Stimulated activated CD4-positive, alpha-beta T cell treated with anti-CD3 and anti-CD28 coated beads, Interleukin-12 subunit alpha, Interleukin-12 subunit beta, amount 100 ng/mL, for 4 hours (primary cell): ENCODE measurements at regions not wholly inside any gene's neighbourhood (a gene's known extent, or its start where the extent isn't known, plus 50 kb on each side); places are given as distances from the start of the nearest gene placed in this dataset.
"Not testable (repeated sequence)": the region's sequence is repeated elsewhere in the genome, so short reads cannot be mapped to it uniquely, and the experiment has no call there.

ENCODE experiments used
- DNase-seq: peaks from one replicate; pipeline ENCODE4 v3.0.0-alpha.2; 2020

DNA sequence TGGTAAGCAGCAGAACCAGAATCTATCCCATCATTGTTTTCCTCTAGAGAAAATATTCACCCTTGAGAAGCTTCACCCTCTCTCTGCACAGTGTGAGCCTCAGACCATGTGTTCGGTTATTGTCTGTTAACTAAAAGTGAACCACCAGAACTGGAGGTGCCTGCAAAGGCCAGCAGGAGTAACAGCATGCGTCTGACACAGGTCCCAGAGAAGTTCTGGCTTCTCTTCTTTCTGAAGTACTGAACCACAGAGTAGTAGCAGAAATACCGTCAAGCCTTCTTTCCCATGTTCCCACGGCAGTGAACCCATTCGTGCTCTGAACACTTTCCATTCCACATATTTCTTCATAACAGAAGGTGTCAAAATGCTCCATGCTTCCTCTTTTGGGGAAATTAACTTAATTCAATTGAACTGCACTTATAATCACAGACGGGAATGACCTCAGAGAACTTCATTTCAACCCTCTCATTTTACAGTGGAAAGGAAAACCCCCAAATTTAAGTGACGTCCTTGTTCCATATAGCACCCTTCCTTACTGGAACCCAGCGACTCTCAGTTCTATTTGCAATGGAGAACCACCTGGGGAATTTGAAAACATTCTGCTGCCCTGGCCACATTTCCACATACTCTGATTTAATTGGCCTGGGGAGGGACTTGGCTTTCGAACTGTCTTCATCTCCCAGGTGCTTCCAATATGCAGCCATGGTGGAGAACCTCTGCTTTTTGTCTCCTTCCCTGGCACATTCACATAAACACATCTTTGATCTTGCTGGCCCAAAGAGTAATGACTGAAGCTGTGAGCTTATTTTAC is 519.1 kb downstream of the RNF144A start:
- DNase-seq: no peak

DNA sequence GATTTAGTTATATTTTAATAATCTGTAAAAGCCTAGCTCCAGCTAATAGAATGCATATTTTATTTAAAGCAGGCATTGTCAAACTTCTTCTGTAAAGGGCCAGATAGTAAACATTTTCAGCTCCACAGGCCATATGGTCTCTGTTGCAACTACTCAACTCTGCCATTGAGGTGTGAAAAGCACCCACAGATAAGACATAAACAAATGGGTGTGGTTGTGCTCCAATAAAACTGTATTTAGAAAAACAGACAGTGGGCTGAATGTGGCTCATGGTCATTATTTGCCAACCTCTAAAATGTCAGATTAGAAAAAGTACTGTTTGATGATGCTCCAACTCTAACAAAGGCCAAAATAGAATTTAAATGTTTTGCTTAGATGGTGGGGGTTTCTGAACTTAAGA is 519.9 kb downstream of the RNF144A start:
- DNase-seq: no peak

DNA sequence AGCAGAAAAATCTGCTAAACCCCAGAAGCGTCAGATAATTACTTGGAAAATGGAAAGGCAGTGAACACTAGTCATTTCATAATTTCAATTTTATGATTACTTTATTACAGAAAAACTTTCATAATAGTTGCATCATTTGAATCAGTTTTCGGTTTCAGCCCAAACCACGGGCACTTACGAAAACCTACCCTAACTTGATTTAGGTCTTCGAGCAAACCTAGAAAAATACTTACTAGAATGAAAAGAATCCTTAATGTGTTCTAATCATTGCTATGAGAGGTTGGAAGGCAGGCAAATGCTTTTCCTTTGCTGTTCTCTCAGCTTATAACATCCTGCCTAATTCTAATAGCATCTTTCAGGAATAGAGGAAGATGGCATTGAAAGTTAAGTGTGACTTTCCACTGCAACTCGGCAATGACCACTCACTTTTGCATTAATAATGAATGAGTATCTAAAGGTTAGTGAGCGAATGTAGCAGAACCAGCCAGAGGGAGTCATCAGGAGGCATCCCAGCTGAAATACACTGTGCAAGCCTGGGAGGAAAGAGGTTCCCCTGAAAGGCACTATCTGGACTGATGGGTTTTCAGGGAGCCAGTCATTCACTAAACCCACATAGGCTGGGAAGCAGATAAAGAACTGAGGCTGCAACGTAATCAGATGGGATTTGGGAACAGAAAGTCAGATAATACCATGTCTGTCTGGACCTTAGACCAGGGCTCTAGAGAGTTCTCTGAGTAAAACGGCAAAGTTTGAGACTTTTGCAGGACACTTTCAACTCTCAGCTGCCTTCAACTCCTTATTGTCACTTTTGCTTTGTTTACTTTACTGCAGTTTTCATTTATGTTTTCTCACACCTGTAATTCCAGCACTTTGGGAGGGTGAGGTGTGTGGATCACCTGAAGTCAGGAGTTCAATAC is 520.8 kb downstream of the RNF144A start:
- DNase-seq: no peak

DNA sequence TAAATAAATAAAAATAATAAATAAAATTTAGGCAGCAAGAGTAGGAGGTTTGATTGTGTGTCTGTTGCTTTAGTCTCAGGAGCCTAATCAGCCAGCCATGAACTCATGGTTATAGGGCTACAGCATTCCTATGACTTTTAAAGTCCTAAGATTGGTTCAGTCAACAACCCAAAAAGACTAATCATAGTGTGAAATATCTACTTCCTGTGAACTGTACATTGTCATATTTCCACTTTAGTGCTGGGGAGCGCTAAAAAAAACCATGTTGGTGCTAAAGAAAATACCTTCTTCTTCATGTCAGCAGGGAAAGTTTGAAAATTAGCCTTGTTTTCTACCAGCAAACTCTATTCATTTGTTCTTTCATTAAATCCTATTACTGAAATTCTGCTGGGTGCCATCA is 521.6 kb downstream of the RNF144A start:
- DNase-seq: no peak

DNA sequence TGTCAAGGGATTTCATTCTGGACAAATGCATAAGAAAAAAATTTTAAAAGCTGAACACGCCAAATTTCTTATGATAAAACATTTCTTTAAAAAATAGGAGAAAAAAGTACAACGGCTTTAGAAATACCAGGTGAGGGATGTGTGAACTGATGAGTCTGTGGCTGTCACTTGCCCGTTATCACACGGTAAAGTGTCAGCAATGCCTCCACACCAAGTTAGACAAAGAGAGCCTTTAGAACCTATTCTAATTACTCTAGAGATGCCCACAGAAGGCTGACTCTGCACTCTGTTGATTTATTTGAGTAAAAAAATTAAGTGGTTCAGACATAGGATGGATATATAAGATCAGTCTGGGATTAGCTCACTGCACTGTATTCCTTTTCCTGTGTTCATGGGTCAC is 523.8 kb downstream of the RNF144A start:
- DNase-seq: no peak

DNA sequence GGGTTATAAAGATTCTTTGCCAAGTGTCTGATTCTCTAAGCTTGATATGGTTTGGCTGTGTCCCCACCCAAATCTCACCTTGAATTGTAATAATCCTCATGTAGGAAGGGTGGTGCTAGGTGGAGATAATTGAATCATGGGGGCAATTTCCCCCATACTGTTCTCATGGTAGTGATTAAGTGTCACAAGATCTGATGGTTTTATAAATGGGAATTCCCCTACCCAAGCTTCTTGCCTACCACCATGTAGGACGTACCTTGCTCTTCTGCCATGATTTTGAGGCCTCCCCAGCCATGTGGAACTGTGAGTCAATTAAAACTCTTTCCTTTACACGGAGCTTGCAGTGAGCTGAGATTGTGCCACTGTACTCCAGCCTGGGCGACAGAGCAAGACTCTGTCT is 524.6 kb downstream of the RNF144A start:
- DNase-seq: not testable (repeated sequence)

DNA sequence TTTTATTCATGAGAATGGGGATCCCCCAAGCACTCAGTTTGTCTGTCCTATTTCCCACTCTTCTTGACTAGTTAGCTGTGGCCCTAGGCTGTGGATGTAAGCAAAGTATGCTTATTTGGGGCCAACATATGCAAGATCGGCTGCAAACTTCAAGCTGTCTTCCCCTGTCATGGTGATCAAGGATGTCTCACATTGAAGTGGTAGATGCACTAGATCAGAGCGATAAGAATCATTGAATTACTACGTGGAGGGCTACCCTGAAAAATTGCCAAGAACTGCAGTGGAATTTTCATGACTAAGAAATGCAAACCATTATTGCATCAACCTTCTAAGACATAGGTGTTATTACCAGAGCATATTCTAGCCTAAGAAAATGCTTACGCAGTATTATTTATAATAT is 527.4 kb downstream of the RNF144A start:
- no peak for DNase-seq

DNA sequence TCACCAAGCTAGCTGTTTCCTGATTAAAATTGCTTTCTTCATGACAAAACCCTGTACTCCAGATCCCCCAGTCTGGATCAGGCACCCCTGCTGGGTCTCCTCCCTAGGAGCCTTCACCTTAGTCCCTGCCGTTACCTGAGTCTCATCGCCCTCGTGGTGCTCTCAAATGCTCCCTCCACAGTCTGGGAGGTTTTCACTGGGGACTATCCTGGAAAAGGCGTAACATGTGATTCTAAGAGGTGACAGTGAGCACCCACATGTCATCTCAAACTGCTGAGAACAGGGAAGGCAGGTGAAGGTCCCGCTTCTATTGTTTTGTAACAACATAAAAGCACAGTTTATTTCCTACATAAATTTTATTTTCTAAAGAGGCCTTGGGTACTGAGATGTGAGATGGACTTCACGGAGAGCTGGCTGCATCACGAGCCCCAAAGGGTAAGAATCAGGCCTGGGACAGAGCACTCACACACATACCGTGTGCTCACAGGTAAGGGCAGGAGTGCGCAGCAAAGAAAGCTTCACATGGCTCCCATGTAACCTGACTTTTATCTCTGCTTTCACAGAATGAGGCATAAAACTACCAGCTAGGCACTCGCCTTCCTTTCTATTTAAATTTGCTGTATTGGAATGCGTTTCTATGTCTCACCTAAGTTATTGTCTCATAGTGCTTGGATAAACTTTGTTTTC is 531.5 kb downstream of the RNF144A start:
- DNase-seq: no peak

DNA sequence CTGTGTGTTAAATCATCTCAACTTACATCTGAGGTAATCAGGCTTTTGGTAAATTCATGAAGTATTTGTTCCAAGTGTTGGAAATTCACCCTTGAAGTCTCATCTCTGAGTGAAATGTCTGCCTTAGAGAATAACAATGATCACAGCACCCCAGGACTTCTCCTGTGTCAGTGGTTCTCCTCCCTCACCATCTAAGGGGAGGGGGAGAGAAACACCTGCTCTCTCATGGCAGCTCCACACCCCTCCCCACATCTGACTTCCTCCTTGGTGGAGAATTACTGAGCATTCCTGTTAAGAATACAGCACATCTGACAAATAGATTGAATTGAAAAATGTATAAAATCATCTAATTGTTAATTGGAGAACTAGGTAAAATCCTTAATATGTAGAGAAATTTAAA is 532.1 kb downstream of the RNF144A start:
- DNase-seq: no peak

DNA sequence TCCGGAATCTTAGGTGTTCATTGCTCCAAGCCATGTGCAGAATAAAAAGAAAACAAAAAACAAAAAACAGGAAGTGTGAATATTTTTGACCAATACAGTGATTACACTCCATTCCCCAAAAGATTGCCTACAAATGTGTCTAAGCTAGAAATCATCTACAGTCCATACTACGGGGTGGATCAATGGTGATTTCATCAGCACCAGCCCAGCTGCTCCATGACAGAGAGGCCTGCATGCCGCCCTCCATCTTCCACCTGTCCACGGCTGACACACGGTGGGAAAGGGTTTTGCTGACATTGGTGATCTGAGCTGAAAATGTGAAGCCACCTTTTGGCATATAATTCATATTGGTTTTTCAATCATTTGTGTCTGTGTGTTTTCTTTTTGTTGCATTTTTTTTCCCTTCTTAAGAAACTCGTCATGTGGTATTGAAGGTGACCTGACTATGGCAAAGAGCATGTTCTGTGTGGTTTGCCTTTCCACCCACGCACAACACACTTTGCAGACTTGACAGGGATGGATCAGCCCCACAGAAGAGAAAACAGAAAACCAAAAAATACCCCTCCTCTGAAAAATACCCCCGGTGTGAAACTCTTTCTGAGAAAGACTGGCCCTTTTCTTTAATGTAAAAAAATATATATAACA is 533.1 kb downstream of the RNF144A start:
- no peak for DNase-seq

DNA sequence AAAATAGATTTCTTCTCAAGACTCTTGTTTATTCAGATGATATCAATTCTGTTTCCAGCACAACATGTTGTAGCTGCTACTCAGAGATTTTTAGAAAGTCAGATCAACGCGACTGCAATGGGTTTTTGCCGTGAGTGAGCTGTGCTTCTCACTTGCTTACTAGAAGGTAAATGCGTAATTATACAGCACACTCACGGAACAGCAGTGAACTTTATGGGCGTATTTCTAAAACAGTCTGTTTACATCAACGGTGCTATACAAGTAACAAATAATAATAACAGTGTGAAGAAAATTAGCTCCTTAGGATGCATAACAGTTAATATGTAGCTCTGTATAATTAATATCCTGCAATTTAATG is 533.6 kb downstream of the RNF144A start:
- no peak for DNase-seq

DNA sequence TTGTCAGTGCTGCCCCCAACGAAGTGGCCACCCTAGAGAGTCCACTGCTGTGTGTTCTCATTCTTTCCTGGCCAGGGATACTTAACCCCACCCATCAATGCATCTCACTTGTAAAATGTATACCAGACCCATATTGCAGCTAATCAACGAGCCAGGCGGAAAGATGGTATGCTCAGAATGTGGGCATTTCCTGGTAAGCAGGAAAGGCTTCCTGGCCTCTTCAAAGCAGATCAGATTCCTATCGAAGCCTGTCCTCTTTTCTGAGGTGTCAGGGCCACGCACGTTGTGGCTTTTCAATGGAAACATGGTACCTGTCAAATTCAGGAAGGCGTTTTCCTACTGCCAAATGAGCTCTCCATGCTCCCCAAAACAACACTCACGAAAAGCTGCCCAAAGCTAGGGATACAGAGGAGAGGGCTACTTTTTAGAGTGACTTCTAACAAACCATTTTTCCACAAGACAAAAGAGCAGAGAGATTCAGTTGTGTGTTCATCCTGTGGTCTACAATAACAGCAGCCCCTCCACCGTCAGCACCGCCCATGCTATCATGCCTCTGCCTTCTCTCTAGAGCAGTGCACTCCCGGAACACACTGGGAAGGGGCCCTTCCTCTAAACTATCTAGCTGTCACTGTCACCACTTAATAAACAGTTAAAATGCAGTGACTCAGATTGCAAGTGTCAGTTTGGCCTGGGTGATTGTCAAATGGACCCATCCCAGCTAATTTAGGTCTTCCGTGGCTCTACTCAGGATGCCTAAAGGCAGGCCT is 535.1 kb downstream of the RNF144A start:
- no peak for DNase-seq

DNA sequence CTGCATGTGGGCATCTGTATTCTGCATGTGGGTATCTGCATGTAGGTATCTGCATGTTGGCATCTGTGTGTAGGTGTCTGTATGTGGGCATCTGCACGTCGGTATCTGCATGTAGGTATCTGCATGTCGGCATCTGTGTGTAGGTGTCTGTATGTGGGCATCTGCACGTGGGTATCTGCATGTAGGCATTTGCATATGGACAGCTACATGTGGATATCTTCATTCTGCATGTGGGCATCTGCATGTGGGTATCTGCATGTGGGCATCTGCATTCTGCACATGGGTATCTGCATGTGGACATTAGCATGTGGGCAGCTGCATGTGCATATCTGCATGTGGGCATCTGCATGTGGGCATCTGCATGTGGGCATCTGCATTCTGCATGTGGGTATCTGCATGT is 537.4 kb downstream of the RNF144A start:
- no peak for DNase-seq

DNA sequence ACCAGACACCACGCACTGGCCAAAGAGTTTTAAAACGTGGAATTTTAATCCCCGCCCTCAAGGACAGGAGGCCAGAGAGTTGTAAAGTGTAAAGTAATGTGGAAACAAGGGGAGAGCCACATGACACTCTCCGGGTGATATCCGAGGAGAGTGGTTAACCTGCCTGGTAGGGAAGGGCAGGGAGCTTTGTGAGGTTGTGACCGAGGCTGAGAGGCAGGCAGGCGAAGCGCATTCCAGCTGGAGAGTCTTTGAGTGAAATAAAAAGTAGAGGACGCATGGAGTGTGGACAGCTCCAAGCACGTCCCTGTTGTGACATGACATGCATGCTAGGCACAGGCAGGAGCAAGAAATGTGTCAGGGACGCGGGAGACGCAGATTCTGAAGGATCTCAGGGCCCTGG is 539.5 kb downstream of the RNF144A start:
- no peak for DNase-seq

DNA sequence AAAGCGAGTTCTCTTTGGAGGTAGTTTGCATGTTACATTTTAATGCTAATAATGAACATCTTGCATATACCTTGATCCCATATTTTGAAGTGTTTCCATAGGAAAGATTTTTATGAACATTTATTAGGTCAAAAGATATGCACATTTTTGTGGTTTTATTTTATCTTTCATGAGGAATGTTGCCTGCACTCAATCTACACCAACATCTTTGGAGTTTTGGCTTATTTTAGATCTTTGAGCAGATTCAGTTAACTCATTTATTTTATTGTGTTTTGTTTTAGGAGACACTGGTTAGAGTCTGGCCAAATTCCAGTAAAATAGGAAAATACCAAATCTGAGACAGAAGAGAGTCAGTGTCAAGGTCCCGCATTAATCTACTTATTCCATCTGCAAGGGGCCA is 540.9 kb downstream of the RNF144A start:
- DNase-seq: no peak

DNA sequence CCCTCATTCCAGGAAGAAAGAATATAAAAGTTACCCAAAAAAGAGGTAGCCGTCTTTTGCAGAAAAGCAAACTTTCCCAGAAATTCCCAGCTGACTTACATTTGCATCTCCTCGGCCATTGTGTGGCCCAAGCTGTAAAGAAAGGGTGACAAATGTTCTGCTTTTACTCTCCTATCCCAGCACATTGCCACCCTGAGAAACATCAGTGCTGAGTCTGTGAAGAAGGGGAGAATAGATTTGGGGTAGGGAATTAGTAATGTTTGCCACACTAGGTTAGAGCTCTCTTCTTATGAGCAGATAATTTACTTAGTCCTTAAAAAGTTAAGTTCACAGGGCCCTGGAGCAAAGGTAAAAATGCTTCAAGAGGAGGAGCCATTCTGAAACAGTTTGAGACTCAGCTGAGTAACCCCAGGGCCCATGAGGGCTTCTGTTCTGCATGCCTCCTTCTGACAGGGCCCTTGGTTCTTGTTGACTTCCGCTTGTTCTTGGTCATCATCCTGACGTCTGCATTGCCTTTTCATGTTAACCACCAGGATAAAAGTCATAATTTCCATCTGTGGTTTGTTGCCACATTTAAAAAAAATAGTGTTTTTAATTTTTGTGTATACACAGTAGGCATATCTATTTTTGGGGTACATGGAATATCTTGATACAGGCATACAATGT is 550.7 kb downstream of the RNF144A start:
- no peak for DNase-seq

DNA sequence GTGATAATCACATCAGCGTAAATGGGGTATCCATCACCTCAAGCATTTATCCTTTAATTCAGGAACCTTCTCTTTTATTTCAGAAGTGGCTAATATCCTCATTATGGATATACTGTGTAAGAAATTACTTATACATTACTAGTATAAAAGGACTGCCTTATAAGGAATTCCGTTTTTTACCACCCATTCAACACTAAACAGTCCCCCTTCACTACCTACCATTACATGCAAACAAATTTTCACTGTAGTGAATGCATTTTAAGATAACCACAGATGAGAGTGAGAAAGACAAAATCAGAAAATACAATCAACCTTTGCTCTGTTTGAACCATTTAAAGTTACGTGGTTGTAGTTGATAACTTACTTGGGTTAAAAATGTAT is 551.2 kb downstream of the RNF144A start:
- no peak for DNase-seq

DNA sequence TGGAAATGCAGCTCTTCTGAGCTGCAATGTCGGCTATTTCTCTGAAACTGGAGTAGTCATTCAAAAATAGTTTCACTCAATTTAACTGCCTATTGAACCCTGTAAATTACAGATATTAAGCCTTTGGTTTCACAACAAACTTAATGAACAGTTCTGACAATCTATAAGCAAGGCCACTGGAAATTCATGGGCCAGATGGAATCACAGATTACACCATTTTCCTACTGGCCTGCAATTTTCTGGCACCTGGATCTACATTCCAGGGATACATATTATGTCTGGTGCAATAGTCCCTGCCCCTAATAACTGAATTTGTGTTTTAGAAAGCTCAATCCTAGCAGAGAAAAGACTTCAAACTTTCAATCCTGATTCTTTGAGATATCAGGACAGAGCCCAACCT is 551.7 kb downstream of the RNF144A start:
- DNase-seq: no peak

DNA sequence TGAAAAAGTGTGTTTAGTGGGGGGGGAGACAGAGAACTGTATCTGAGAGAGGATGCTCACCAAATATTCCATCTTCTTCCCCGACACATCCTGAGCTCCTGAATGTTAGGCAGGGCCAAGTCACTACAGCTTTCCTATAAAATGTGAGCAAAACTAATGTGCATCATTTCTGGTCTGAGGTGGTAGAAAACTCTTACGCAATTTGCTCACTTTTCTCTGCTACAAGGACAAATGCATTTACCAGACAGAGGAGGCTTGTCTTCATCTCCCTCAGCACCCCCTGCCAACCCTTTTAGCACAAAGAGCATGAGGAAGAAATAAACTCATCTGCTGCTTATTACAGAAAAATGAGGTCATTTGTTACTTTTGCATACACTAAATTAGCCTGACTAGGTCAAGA is 554.0 kb downstream of the RNF144A start:
- DNase-seq: no peak

DNA sequence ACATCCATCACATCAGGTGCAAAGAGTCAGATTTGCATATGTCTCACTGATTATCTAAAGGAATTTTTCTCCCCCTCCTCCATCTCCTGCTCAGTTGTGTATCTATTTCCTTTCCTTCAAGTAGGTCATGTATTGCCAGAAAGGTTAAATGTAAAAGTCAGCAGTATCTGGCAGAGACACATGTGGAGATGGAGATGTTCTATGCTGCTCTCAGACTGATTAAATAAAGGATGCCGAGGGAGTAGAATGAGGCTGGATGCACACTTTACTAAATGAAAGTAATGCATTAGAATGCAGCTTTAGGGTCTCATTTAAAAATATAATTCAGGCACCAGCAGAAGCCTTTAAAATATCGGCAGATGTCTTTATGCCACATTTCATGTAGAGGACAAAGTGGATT is 555.3 kb downstream of the RNF144A start:
- no peak for DNase-seq

DNA sequence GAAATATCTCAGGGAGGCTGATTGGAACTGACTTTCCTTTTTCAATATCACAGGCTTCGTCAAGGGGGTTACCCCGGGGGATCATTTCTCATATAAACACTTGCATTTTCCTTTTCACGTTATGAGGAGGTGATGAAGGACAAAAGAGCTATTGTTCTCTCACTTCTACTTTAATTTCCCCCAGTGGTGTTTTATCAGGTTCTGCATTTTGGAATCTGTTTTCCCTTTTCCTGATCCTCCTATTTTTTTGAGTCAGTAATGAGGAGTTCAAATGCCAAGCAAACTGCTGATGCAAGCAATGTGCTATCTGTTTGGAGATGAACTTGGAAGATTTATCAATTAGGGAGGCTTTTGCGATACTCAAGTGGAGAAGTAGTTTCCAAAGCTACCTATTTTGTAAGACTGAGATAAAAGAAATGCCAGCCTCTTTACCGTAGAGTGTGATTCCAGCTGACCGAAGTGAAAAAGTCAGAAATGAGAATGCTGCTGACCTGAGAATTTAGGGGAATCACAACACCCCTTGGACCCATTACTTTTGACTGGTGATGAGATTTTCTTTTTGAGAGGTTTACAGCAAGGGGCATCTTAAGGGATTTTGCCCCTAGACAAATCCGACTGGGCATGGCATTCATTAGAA is 556.0 kb downstream of the RNF144A start:
- DNase-seq: no peak
